SU-DHL-6 (cell line): ENCODE measurements at regions not wholly inside any gene's neighbourhood (a gene's known extent, or its start where the extent isn't known, plus 50 kb on each side); places are given as distances from the start of the nearest gene placed in this dataset.

Source experiments
- H2AFZ ChIP-seq: fragments of 200-600 bp; sonication (generic); 2 replicates; pipeline ENCODE4 v1.6.1; 2014; ENCODE audit warnings: low read depth, mild to moderate bottlenecking, moderate library complexity, mixed read lengths, antibody characterized with exemption, low read length; ENCODE audit not compliant: severe bottlenecking
- H3F3A ChIP-seq: fragments of 200-600 bp; shearing (Covaris generic); 2 replicates; pipeline ENCODE4 v1.6.0; 2016; ENCODE audit warnings: antibody characterized with exemption, mild to moderate bottlenecking; ENCODE audit not compliant: insufficient read depth
- H3K27ac ChIP-seq: fragments of 200-600 bp; sonication (generic); 2 replicates; pipeline ENCODE4 v1.5.1; 2016; ENCODE audit warnings: low read depth, mild to moderate bottlenecking, low read length, moderate library complexity, mixed read lengths
- H3K27me3 ChIP-seq: fragments of 200-600 bp; sonication (generic), shearing (Covaris generic); 2 replicates; pipeline ENCODE4 v1.6.0; 2014; ENCODE audit warnings: mild to moderate bottlenecking, low read length
- H3K36me3 ChIP-seq: fragments of 200-600 bp; sonication (generic); 2 replicates; pipeline ENCODE4 v1.6.1; 2014; ENCODE audit warnings: mild to moderate bottlenecking, low read length, mixed read lengths
- H3K4me2 ChIP-seq: fragments of 300-600, 200-600 bp; shearing (Covaris generic), sonication (generic); 2 replicates; pipeline ENCODE4 v1.6.0; 2014; ENCODE audit warnings: low read length, low read depth, mild to moderate bottlenecking; ENCODE audit not compliant: poor library complexity, severe bottlenecking
- H3K4me3 ChIP-seq: fragments of 200-600 bp; sonication (generic); 2 replicates; pipeline ENCODE4 v1.5.1; 2014; ENCODE audit warnings: antibody characterized with exemption, low read length, mild to moderate bottlenecking, mixed read lengths; ENCODE audit not compliant: insufficient read depth, poor library complexity, severe bottlenecking
- H3K79me2 ChIP-seq: fragments of 200-600 bp; sonication (generic); 2 replicates; pipeline ENCODE4 v1.6.1; 2014; ENCODE audit warnings: mild to moderate bottlenecking, low read length, moderate library complexity; ENCODE audit not compliant: insufficient read depth
- H3K9ac ChIP-seq: fragments of 200-600 bp; sonication (generic); 2 replicates; pipeline ENCODE4 v1.7.0; 2014; ENCODE audit warnings: mild to moderate bottlenecking, low read length
- H3K9me2 ChIP-seq: fragments of 200-600 bp; sonication (generic); replicated peaks from 2 replicates; pipeline ENCODE4 v1.6.1; 2014; ENCODE audit warnings: low read length; ENCODE audit not compliant: insufficient read depth
- H3K9me3 ChIP-seq: fragments of 200-600 bp; sonication (generic); 2 replicates; pipeline ENCODE4 v1.6.1; 2014; ENCODE audit warnings: low read length, mixed read lengths; ENCODE audit not compliant: insufficient read depth
- H4K20me1 ChIP-seq: fragments of 200-600 bp; sonication (generic); 2 replicates; pipeline ENCODE4 v1.6.1; 2014; ENCODE audit warnings: low read depth, mild to moderate bottlenecking, antibody characterized with exemption, low read length, moderate library complexity, mixed read lengths
- EZH2phosphoT487 ChIP-seq: fragments of 200-600 bp; sonication (generic), shearing (Covaris generic); conservative IDR thresholded peaks from 2 replicates; pipeline ENCODE4 v1.6.1; 2018; ENCODE audit warnings: mild to moderate bottlenecking, antibody characterized with exemption, low read length, moderate library complexity, mixed read lengths
- TF ChIP-seq, protein P1 (sequence below): fragments of 200-600 bp; sonication (generic); IDR thresholded peaks from one replicate; pipeline ENCODE4 v1.5.1; 2017; ENCODE audit warnings: antibody characterized with exemption, mild to moderate bottlenecking, low read length, moderate library complexity; ENCODE audit not compliant: insufficient read depth, poor library complexity, severe bottlenecking

DNA sequence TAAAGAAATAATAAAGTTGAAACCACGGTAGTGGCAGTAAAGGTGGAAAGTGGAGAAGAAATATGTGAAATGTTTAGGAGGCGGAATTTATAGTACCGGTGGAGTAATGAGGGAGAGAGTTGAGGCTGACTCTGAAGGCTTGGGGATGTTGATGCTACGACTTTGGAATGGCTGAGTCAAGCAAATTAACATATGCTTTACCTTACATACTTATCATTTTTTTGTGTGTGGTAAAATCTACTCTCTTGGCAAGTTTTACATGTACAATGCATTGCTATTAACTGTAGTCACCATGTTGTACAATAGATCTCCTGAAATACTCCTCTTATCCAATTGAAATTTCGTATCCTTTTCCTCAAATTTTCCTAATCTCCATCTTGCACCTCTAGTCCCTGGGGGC lies 179.0 kb downstream of the TAF11L14 start:
- Histone ChIP-seq H3K4me3 (no peak overlapping the region), H3F3A (no peaks in the 10 kb centered on the region), H3K9me3 (no peaks in the 10 kb centered on the region), H3K4me2 (no peak overlapping the region), H3K9ac (no peak overlapping the region), H3K9me2 (no peaks in the 10 kb centered on the region), H3K36me3 (no peaks in the 10 kb centered on the region), H3K27me3 (no peaks in the 10 kb centered on the region), H3K79me2 (no peaks in the 10 kb centered on the region), H4K20me1 (no peaks in the 10 kb centered on the region), H3K27ac (no peak overlapping the region), H2AFZ (no peak overlapping the region)
- TF ChIP-seq, protein P1, sequence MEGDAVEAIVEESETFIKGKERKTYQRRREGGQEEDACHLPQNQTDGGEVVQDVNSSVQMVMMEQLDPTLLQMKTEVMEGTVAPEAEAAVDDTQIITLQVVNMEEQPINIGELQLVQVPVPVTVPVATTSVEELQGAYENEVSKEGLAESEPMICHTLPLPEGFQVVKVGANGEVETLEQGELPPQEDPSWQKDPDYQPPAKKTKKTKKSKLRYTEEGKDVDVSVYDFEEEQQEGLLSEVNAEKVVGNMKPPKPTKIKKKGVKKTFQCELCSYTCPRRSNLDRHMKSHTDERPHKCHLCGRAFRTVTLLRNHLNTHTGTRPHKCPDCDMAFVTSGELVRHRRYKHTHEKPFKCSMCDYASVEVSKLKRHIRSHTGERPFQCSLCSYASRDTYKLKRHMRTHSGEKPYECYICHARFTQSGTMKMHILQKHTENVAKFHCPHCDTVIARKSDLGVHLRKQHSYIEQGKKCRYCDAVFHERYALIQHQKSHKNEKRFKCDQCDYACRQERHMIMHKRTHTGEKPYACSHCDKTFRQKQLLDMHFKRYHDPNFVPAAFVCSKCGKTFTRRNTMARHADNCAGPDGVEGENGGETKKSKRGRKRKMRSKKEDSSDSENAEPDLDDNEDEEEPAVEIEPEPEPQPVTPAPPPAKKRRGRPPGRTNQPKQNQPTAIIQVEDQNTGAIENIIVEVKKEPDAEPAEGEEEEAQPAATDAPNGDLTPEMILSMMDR, result no peak
- TF ChIP-seq EZH2phosphoT487, result no peak

DNA sequence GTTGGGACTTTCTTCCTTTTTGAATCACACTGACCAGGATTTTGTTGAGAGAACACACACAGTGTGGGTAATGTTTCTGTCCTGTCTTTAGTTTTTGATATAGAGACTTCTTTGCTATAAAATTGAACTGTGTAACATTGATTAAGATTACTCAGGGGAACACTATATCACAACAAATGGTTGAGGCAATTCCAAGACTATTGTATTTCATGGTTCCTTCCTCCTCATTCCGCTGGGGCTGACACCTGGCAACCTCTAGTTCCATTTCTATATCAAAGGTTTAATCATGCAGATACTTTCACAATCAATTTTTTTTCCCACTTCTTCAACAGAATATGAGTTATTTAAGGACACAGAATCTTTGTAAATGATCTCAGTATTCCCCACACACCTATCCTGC lies 182.2 kb downstream of the TAF11L14 start:
- Histone ChIP-seq H2AFZ (no peak overlapping the region), H3K9me3 (no peaks in the 10 kb centered on the region), H3K27ac (no peak overlapping the region), H4K20me1 (no peaks in the 10 kb centered on the region), H3K9ac (no peak overlapping the region), H3K79me2 (no peaks in the 10 kb centered on the region), H3K4me2 (no peak overlapping the region), H3K36me3 (no peaks in the 10 kb centered on the region), H3K27me3 (no peaks in the 10 kb centered on the region), H3K4me3 (no peak overlapping the region), H3F3A (no peaks in the 10 kb centered on the region), H3K9me2 (no peaks in the 10 kb centered on the region)
- no peak for TF ChIP-seq EZH2phosphoT487
- TF ChIP-seq, protein P1, result no peak

DNA sequence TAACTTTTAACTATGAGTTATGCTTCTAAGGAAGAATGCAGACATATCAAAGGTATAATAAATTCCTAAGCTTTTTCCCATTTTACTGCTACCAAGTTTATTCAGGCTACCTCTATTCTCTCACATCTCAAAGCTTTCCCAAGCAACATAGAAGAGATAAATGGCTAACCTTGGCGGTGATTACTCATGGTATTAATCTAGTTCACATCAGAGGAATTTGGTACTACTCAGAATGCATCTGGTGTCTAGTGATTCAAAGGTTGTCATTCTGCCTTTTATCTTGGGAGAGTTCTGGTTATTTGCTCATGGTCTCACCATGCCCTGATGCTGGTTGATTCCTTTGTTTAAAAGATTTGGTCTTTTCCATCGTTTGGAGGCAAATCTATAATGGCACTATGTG lies 182.7 kb downstream of the TAF11L14 start:
- no peaks in the 10 kb centered on the region for H3K27me3 ChIP-seq
- H3K4me2 ChIP-seq, result no peak overlapping the region
- no peaks in the 10 kb centered on the region for H4K20me1 ChIP-seq
- TF ChIP-seq, protein P1, result no peak
- no peak for TF ChIP-seq EZH2phosphoT487
- H3K79me2 ChIP-seq, result no peaks in the 10 kb centered on the region
- H3K36me3 ChIP-seq, result no peaks in the 10 kb centered on the region
- H3K9me2 ChIP-seq, result no peaks in the 10 kb centered on the region
- H3K9ac ChIP-seq, result no peak overlapping the region
- no peaks in the 10 kb centered on the region for H3K9me3 ChIP-seq
- H3K4me3 ChIP-seq, result no peak overlapping the region
- H3F3A ChIP-seq, result no peaks in the 10 kb centered on the region
- no peak overlapping the region for H2AFZ ChIP-seq
- H3K27ac ChIP-seq, result no peak overlapping the region

DNA sequence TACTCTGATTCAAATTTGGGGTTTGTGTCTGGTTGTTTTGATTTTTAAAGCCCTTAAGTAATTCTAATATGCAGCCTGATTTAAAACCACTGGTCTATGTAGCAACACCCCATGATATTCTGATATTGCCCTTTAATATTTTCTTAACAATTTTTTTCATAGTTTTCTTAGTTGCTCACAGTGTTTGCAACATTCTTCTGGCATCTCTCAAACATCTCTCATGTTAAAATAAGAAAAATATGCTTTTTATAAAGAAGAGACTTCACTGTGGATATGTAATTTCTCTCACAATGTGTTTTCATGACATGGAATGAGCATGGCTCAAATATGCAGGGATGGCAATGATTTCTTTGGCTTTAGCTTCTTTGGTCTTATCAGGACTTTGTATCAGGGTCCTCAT lies 183.7 kb downstream of the TAF11L14 start:
- Histone ChIP-seq H3K4me3 (no peak overlapping the region), H2AFZ (no peak overlapping the region), H3K9me3 (no peaks in the 10 kb centered on the region), H3F3A (no peaks in the 10 kb centered on the region), H3K27ac (no peak overlapping the region), H3K9ac (no peak overlapping the region), H3K4me2 (no peak overlapping the region), H3K79me2 (no peaks in the 10 kb centered on the region), H3K27me3 (no peaks in the 10 kb centered on the region), H3K9me2 (no peaks in the 10 kb centered on the region), H3K36me3 (no peaks in the 10 kb centered on the region), H4K20me1 (no peaks in the 10 kb centered on the region)
- no peak for TF ChIP-seq EZH2phosphoT487
- TF ChIP-seq, protein P1, result no peak
